Stomach (tissue), 8 donors: ENCODE measurements at regions not wholly inside any gene's neighbourhood (a gene's known extent, or its start where the extent isn't known, plus 50 kb on each side); places are given as distances from the start of the nearest gene placed in this dataset.

Experiments
- DNase-seq, 2 donors: peaks; one replicate each; pipeline versions ENCODE4 v3.0.0 to v3.0.0-alpha.2; 2013 to 2019
- H3K27ac ChIP-seq, 5 donors: fragments of 200-600 bp in 4 of 5; sonication (generic) in 4 of 5; one replicate each; pipeline ENCODE4 v1.5.1; 2013 to 2019; ENCODE audit warnings: mild to moderate bottlenecking in 1 of 5, moderate library complexity in 1 of 5
- H3K27me3 ChIP-seq, 3 donors: fragments of 200-600 bp; sonication (generic); one replicate each; pipeline ENCODE4 v1.5.1; 2017 to 2019; ENCODE audit warnings: mixed run types in 1 of 3
- H3K36me3 ChIP-seq, 4 donors: fragments of 200-600 bp; sonication (generic); 1 replicate in 3 of 4; 2 replicates in 1 of 4; pipeline ENCODE4 v1.5.1; 2016 to 2019
- H3K4me1 ChIP-seq, 4 donors: fragments of 200-600 bp; sonication (generic); one replicate each; pipeline ENCODE4 v1.5.1; 2016 to 2019
- H3K4me3 ChIP-seq, 4 donors: fragments of 200-600 bp; sonication (generic) in 3 of 4; one replicate each; pipeline ENCODE4 v1.5.1; 2016 to 2019; ENCODE audit warnings: mild to moderate bottlenecking in 1 of 4
- H3K9me3 ChIP-seq, 4 donors: fragments of 200-600 bp; sonication (generic); one replicate each; pipeline ENCODE4 v1.5.1; 2016 to 2019
- CTCF ChIP-seq, 7 experiments: fragments of 450-650 bp in 4 of 7; fragments of 200-600 bp in 3 of 7; sonication (generic) in 3 of 7; IDR thresholded peaks; one replicate each; pipeline ENCODE4 v1.5.1; 2016 to 2019; ENCODE audit warnings: antibody characterized with exemption in 7 of 7, control low read depth in 2 of 7, mild to moderate bottlenecking in 1 of 7
- EP300 ChIP-seq: sonication (generic); formaldehyde crosslinking; IDR thresholded peaks from one replicate; pipeline ENCODE4 v1.6.1; 2017; ENCODE audit warnings: antibody characterized with exemption
- POLR2A ChIP-seq, 4 donors: fragments of 450-650 bp; IDR thresholded peaks; one replicate each; pipeline ENCODE4 v1.6.1; 2016; ENCODE audit warnings: antibody characterized with exemption in 4 of 4, control low read depth in 2 of 4, mild to moderate bottlenecking in 1 of 4, moderate library complexity in 1 of 4
- POLR2AphosphoS5 ChIP-seq, 3 donors: sonication (generic); formaldehyde crosslinking; IDR thresholded peaks; one replicate each; pipeline ENCODE4 v1.6.1; 2016; ENCODE audit warnings: antibody characterized with exemption in 3 of 3
- WGBS, 5 donors: extraction: QIAGEN DNeasy Blood & Tissue Kit in 3 of 5; methylation state at CpG; one replicate each; pipeline versions ENCODE4 v1.1.5 to v1.1.7; 2013 to 2018; 5-methylcytosine and 5-hydroxymethylcytosine counted together
- intact Hi-C: fragments of 100-400 bp; cut with DNase I; formaldehyde crosslinking; loops from one replicate; pipeline ENCODE4 v1.15.1; 2023; ENCODE audit warnings: low total_unique reads
- donor health status: healthy with polysubstance abuse.
- donor health status: Bipolar disorder and iron deficiency.
- donor health status: healthy.

- Histone ChIP-seq H3K4me1 (peaks cover 0 to 4% (median 0%) of the 10 kb centered on the region in 4 donors), H3K4me3 (no peak overlapping the region), H3K27ac (no peak overlapping the region), H3K27me3 (no peaks in the 10 kb centered on the region), H3K36me3 (no peaks in the 10 kb centered on the region), H3K9me3 (no peaks in the 10 kb centered on the region)
- intact Hi-C loops = no loop called here
- DNase-seq = no peak
- no peak for TF ChIP-seq POLR2A (IDR thresholded peaks at IDR 0.05)
- TF ChIP-seq EP300 = no peak
- TF ChIP-seq CTCF (IDR thresholded peaks at IDR 0.05) = no peak
- TF ChIP-seq POLR2AphosphoS5 (IDR thresholded peaks at IDR 0.05) = no peak
- 71 to 87% (median 83%) methylated on average over 7 of the region's 7 CpGs for WGBS, 5 donors
Measured at GRCh38 chr5:6197427-6197826, 180.9 kb downstream of the MED10 start.

- H3K27ac ChIP-seq = no peak overlapping the region
- H3K4me3 ChIP-seq = no peak overlapping the region
- no peaks in the 10 kb centered on the region for H3K9me3 ChIP-seq
- intact Hi-C loops = no loop called here
- H3K36me3 ChIP-seq = no peaks in the 10 kb centered on the region
- DNase-seq = peak in 1 of 2 donors; percentile 35
- H3K27me3 ChIP-seq = no peaks in the 10 kb centered on the region
- WGBS, 5 donors = 66 to 70% (median 70%) methylated on average over 9 of the region's 9 CpGs
- TF ChIP-seq POLR2A (IDR thresholded peaks at IDR 0.05) = no peak
- TF ChIP-seq EP300 = no peak
- TF ChIP-seq CTCF (IDR thresholded peaks at IDR 0.05) = no peak
- no peak for TF ChIP-seq POLR2AphosphoS5 (IDR thresholded peaks at IDR 0.05)
- H3K4me1 ChIP-seq = peaks cover 0 to 4% (median 0%) of the 10 kb centered on the region in 4 donors
Measured at GRCh38 chr5:6195711-6196358, 182.5 kb downstream of the MED10 start.

GRCh38 chr5:6194906-6195612, 183.3 kb downstream of the MED10 start:
- WGBS, 5 donors = 59 to 71% (median 63%) methylated on average over 5 of the region's 5 CpGs
- TF ChIP-seq CTCF (IDR thresholded peaks at IDR 0.05) (no peak), POLR2A (IDR thresholded peaks at IDR 0.05) (no peak), EP300 (no peak), POLR2AphosphoS5 (IDR thresholded peaks at IDR 0.05) (no peak)
- Histone ChIP-seq H3K9me3 (no peaks in the 10 kb centered on the region), H3K27ac (no peak overlapping the region), H3K27me3 (no peaks in the 10 kb centered on the region), H3K4me3 (no peak overlapping the region), H3K36me3 (no peaks in the 10 kb centered on the region), H3K4me1 (peaks cover 0 to 4% (median 0%) of the 10 kb centered on the region in 4 donors)
- no peak for DNase-seq
- intact Hi-C loops = no loop called here

GRCh38 chr5:6194261-6194875, 184.0 kb downstream of the MED10 start:
- no peak for TF ChIP-seq POLR2AphosphoS5 (IDR thresholded peaks at IDR 0.05)
- no peak for TF ChIP-seq EP300
- no peak for TF ChIP-seq POLR2A (IDR thresholded peaks at IDR 0.05)
- TF ChIP-seq CTCF (IDR thresholded peaks at IDR 0.05) = no peak
- Histone ChIP-seq H3K4me1 (peaks cover 0 to 4% (median 0%) of the 10 kb centered on the region in 4 donors), H3K27ac (no peak overlapping the region), H3K9me3 (no peaks in the 10 kb centered on the region), H3K27me3 (no peaks in the 10 kb centered on the region), H3K36me3 (no peaks in the 10 kb centered on the region), H3K4me3 (no peak overlapping the region)
- DNase-seq = no peak
- 88 to 93% (median 91%) methylated on average over 13 of the region's 13 CpGs for WGBS, 5 donors
- intact Hi-C loops = no loop called here
